ENCODE measurements at regions not wholly inside any gene's neighbourhood (a gene's known extent, or its start where the extent isn't known, plus 50 kb on each side); places are given as distances from the start of the nearest gene placed in this dataset.

DNA sequence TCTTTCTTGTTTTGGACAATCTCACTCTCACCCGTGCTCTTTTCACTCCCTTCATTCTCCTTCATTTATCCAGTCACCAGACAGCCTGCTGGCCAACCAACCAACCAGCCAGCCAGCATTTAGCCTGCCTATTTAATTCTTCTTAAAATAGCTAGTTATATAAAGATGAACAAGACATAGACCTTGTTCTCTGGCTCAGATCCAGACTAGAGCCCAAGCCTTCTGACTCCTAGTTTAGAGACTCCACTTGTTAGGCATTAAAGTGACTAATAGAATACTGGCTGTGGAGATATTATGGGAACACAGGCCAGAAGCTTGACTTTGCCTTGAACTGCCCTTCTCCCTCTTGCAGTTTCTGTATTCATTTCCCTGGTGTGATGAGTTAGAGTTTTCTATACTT, 215.3 kb upstream of the THRB start:
- H3K4me2 ChIP-seq = no peak overlapping the region
- no peak overlapping the region for H3K4me3 ChIP-seq
- no peak overlapping the region for H3K27ac ChIP-seq
- 0% methylated on average over 1 of the region's 1 CpG for WGBS (ENCODE audit: missing lambda C conversion rate)
- CTCF ChIA-PET = interaction anchor here (1.4 kb wide), 1 partner anchor 23 kb away, joined by 3 read pairs; no protein-coding TSS in a partner anchor
- H3K4me1 ChIP-seq = no peaks in the 10 kb centered on the region
- ATAC-seq (no peak), FAIRE-seq (no peak), DNase-seq (ENCODE audit: low read depth in 1 of 2, low spot score in 1 of 2) (no peak)
- H3K9me3 ChIP-seq = no peaks in the 10 kb centered on the region
- TF ChIP-seq PHF8 (IDR thresholded peaks at IDR 0.05; ENCODE audit: borderline replicate concordance, low read depth) = no peak
- POLR2A ChIA-PET = no interaction called here

DNA sequence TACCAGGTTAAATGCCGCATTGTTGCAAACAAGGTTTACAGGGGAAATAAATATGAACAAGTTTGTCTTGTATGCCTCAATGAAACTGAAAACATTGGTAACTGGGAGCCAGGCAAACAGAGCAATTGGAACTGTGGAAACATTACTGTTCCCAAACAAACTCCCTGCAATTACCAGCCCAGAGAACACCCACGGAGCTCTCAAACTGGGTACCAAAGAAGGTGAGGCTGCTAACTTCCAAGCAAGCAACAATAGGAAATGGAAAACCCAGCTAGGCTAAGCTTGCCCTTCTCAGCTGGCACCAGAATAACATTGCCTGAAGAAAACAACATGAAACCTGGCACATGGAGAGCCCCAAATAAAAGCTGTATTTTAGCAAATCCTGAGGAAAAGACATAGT, 218.9 kb upstream of the THRB start:
- Histone ChIP-seq H3K4me3 (no peak overlapping the region), H3K9me3 (no peaks in the 10 kb centered on the region), H3K4me2 (no peak overlapping the region), H3K27ac (no peak overlapping the region), H3K4me1 (no peaks in the 10 kb centered on the region)
- TF ChIP-seq EHF (CRISPR knock-in tag; IDR thresholded peaks at IDR 0.05) (no peak), NPAS2 (CRISPR knock-in tag; IDR thresholded peaks at IDR 0.05; ENCODE audit: borderline replicate concordance) (no peak), EHMT2 (IDR thresholded peaks at IDR 0.05; ENCODE audit: low read depth) (no peak), ZSCAN20 (CRISPR knock-in tag; IDR thresholded peaks at IDR 0.05) (no peak), CEBPB (IDR thresholded peaks at IDR 0.05) (no peak), KDM1A (IDR thresholded peaks at IDR 0.05; ENCODE audit: low read depth) (no peak), RFX5 (IDR thresholded peaks at IDR 0.05) (no peak), RAD21 (conservative IDR thresholded peaks at IDR 0.05 in 1 of 2, IDR thresholded peaks at IDR 0.05 in 1 of 2) (no peak), ZFP36 (IDR thresholded peaks at IDR 0.05; ENCODE audit: borderline replicate concordance, partially characterized antibody) (no peak), ESRRA (IDR thresholded peaks at IDR 0.05; ENCODE audit: borderline replicate concordance, low read length) (no peak), ZNF302 (CRISPR knock-in tag; IDR thresholded peaks at IDR 0.05) (no peak), HOXB5 (CRISPR knock-in tag; IDR thresholded peaks at IDR 0.05) (no peak), TP53 (CRISPR knock-in tag; IDR thresholded peaks at IDR 0.05) (no peak), NR3C1 (IDR thresholded peaks at IDR 0.05) (no peak), CBX2 (IDR thresholded peaks at IDR 0.05; ENCODE audit: borderline replicate concordance, low read depth) (no peak)
- TF ChIP-seq, protein P1, sequence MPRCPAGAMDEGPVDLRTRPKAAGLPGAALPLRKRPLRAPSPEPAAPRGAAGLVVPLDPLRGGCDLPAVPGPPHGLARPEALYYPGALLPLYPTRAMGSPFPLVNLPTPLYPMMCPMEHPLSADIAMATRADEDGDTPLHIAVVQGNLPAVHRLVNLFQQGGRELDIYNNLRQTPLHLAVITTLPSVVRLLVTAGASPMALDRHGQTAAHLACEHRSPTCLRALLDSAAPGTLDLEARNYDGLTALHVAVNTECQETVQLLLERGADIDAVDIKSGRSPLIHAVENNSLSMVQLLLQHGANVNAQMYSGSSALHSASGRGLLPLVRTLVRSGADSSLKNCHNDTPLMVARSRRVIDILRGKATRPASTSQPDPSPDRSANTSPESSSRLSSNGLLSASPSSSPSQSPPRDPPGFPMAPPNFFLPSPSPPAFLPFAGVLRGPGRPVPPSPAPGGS (IDR thresholded peaks at IDR 0.05) = no peak
- no peak for DNase-seq (ENCODE audit: low read depth in 1 of 2, low spot score in 1 of 2)
- no peak for ATAC-seq
- POLR2A ChIA-PET = no interaction called here
- CTCF ChIA-PET = no interaction called here
- FAIRE-seq = no peak
- WGBS (ENCODE audit: missing lambda C conversion rate) = 59% methylated on average over 2 of the region's 2 CpGs

DNA sequence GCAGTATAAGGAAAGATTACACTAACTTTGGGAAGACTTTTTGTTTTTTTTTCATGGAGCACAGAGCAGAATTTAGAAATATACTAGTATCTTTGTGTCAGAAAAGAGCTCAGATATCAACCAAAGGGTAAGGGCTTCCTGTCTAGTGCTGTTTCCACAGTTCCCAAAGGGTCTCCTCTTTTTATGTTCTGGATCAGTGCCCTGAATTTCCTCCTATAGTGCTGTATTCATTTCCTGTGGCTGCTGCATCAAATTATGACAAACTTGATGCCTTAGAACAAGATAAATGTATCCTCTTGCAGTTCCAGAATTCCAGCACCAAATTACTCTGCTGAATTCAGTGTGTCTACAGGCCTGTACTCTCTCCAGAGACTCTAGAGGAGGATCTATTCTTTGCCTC, 219.8 kb upstream of the THRB start:
- no peaks in the 10 kb centered on the region for H3K4me1 ChIP-seq
- FAIRE-seq (no peak), ATAC-seq (no peak), DNase-seq (ENCODE audit: low read depth in 1 of 2, low spot score in 1 of 2) (no peak)
- ChIA-PET POLR2A (no interaction called here), CTCF (no interaction called here)
- H3K9me3 ChIP-seq = no peaks in the 10 kb centered on the region
- H3K4me2 ChIP-seq = no peak overlapping the region
- H3K4me3 ChIP-seq = no peak overlapping the region
- H3K27ac ChIP-seq = no peak overlapping the region
- TF ChIP-seq, protein P1 (IDR thresholded peaks at IDR 0.05) = no peak
- TF ChIP-seq ZFP36 (IDR thresholded peaks at IDR 0.05; ENCODE audit: borderline replicate concordance, partially characterized antibody) = no peak
- no peak for TF ChIP-seq NFE2L2 (conservative IDR thresholded peaks at IDR 0.05; ENCODE audit: low read length)
- no peak for TF ChIP-seq MYC (IDR thresholded peaks at IDR 0.05; ENCODE audit: borderline replicate concordance, low read length)
- TF ChIP-seq ZSCAN20 (CRISPR knock-in tag; IDR thresholded peaks at IDR 0.05) = no peak
- TF ChIP-seq RCOR1 (IDR thresholded peaks at IDR 0.05; ENCODE audit: low read depth, low read length) = no peak
- TF ChIP-seq RAD21 (conservative IDR thresholded peaks at IDR 0.05 in 1 of 2, IDR thresholded peaks at IDR 0.05 in 1 of 2) = no peak
- no peak for TF ChIP-seq KDM1A (IDR thresholded peaks at IDR 0.05; ENCODE audit: low read depth)
- TF ChIP-seq, protein P2, sequence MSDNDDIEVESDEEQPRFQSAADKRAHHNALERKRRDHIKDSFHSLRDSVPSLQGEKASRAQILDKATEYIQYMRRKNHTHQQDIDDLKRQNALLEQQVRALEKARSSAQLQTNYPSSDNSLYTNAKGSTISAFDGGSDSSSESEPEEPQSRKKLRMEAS (IDR thresholded peaks at IDR 0.05) = no peak
- no peak for TF ChIP-seq ZNF302 (CRISPR knock-in tag; IDR thresholded peaks at IDR 0.05)
- TF ChIP-seq CHD4 (IDR thresholded peaks at IDR 0.05; ENCODE audit: borderline replicate concordance) = no peak
- TF ChIP-seq RFX5 (IDR thresholded peaks at IDR 0.05) = no peak
- TF ChIP-seq TP53 (CRISPR knock-in tag; IDR thresholded peaks at IDR 0.05) = no peak
- no peak for TF ChIP-seq SMC3 (IDR thresholded peaks at IDR 0.05)
- TF ChIP-seq, protein P3, sequence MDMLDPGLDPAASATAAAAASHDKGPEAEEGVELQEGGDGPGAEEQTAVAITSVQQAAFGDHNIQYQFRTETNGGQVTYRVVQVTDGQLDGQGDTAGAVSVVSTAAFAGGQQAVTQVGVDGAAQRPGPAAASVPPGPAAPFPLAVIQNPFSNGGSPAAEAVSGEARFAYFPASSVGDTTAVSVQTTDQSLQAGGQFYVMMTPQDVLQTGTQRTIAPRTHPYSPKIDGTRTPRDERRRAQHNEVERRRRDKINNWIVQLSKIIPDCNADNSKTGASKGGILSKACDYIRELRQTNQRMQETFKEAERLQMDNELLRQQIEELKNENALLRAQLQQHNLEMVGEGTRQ (IDR thresholded peaks at IDR 0.05) = no peak
- no peak for TF ChIP-seq PHF8 (IDR thresholded peaks at IDR 0.05; ENCODE audit: borderline replicate concordance, low read depth)
- no peak for TF ChIP-seq HOXB5 (CRISPR knock-in tag; IDR thresholded peaks at IDR 0.05)
- TF ChIP-seq CBX2 (IDR thresholded peaks at IDR 0.05; ENCODE audit: borderline replicate concordance, low read depth) = no peak
- no peak for TF ChIP-seq EP300 (IDR thresholded peaks at IDR 0.05)
- no peak for TF ChIP-seq CHD2 (IDR thresholded peaks at IDR 0.05; ENCODE audit: low read length, partially characterized antibody)
